Endothelial cell of umbilical vein (primary cell): ENCODE measurements at regions not wholly inside any gene's neighbourhood (a gene's known extent, or its start where the extent isn't known, plus 50 kb on each side); places are given as distances from the start of the nearest gene placed in this dataset.

Source experiments
- CTCF ChIP-seq, 2 donors: IDR thresholded peaks; 1 replicate in 1 of 2; 2 replicates in 1 of 2; pipeline ENCODE4 v1.5.1; 2011; ENCODE audit warnings: low read length in 2 of 2, mild to moderate bottlenecking in 2 of 2, moderate library complexity in 2 of 2, control low read depth in 1 of 2, inconsistent platforms in 1 of 2, low read depth in 1 of 2; ENCODE audit not compliant: insufficient read depth in 1 of 2; ENCODE audit errors: extremely low read depth in 1 of 2
- EZH2 ChIP-seq: IDR thresholded peaks from 2 replicates; pipeline ENCODE4 v1.6.1; 2012; ENCODE audit warnings: borderline replicate concordance, low read depth, mild to moderate bottlenecking, moderate library complexity, low read length, inconsistent platforms; ENCODE audit not compliant: severe bottlenecking
- FOS ChIP-seq: IDR thresholded peaks from 2 replicates; pipeline ENCODE4 v1.6.1; 2011; ENCODE audit warnings: mild to moderate bottlenecking, low read length, moderate library complexity, borderline replicate concordance; ENCODE audit not compliant: insufficient read depth
- GATA2 ChIP-seq: IDR thresholded peaks from 2 replicates; pipeline ENCODE4 v1.7.0; 2011; ENCODE audit warnings: low read depth, mild to moderate bottlenecking, moderate library complexity, mixed read lengths, low read length; ENCODE audit not compliant: insufficient read length, insufficient read depth
- JUN ChIP-seq: IDR thresholded peaks from 2 replicates; pipeline ENCODE4 v1.6.1; 2011; ENCODE audit warnings: borderline replicate concordance, low read depth; ENCODE audit not compliant: insufficient read length, insufficient read depth
- MAX ChIP-seq: IDR thresholded peaks from 2 replicates; pipeline ENCODE4 v1.6.1; 2011; ENCODE audit not compliant: insufficient read depth, insufficient read length
- MYC ChIP-seq: IDR thresholded peaks from one replicate; pipeline ENCODE4 v1.6.1; 2011; ENCODE audit warnings: mild to moderate bottlenecking, low read depth, low read length
- POLR2A ChIP-seq: IDR thresholded peaks from 2 replicates; pipeline ENCODE4 v1.6.1; 2012; ENCODE audit warnings: low read depth, mild to moderate bottlenecking, control low read depth, low read length
- POLR2AphosphoS5 ChIP-seq: IDR thresholded peaks from 2 replicates; pipeline ENCODE4 v1.6.1; 2012; ENCODE audit warnings: low read depth, mild to moderate bottlenecking, control low read depth, low read length, moderate library complexity; ENCODE audit not compliant: insufficient read depth

- TF ChIP-seq MAX (no peak), CTCF (IDR thresholded peaks at IDR 0.05; ENCODE audit: extremely low read depth in 1 of 2, insufficient read depth in 1 of 2, low read depth in 1 of 2, low read length in 2 of 2) (no peak), GATA2 (no peak), POLR2A (no peak), POLR2AphosphoS5 (no peak), JUN (no peak), MYC (no peak), FOS (no peak), EZH2 (no peak)
Observed at GRCh38 chr18:63031375-63031774, 288.2 kb downstream of the BCL2 start.
